ENCODE measurements at regions not wholly inside any gene's neighbourhood (a gene's known extent, or its start where the extent isn't known, plus 50 kb on each side); places are given as distances from the start of the nearest gene placed in this dataset.

- no peak overlapping the region for H3K18ac ChIP-seq (ENCODE audit: low read length)
- no peak overlapping the region for H2BK120ac ChIP-seq (ENCODE audit: low read depth, low read length)
- H3K4ac ChIP-seq (ENCODE audit: low read depth, low read length): no peak overlapping the region
- H2BK15ac ChIP-seq (replicated peaks; ENCODE audit: low read depth): no peak overlapping the region
- no peak for DNase-seq
- no peak overlapping the region for H3K56ac ChIP-seq (ENCODE audit: low read length)
- H3K4me2 ChIP-seq (ENCODE audit: low read length): no peak overlapping the region
- H3K36me3 ChIP-seq (ENCODE audit: control insufficient read depth, insufficient read depth, low read length): no peaks in the 10 kb centered on the region
- no peak overlapping the region for H2AK5ac ChIP-seq (ENCODE audit: low read length)
- H3K27ac ChIP-seq (ENCODE audit: low read depth, low read length): no peak overlapping the region
- H3K79me2 ChIP-seq (ENCODE audit: control insufficient read depth, insufficient read depth, low read length): no peaks in the 10 kb centered on the region
- no peaks in the 10 kb centered on the region for H3K4me1 ChIP-seq (ENCODE audit: control insufficient read depth, low read depth, low read length)
- H3K9ac ChIP-seq (ENCODE audit: low read length): no peak overlapping the region
- no peak overlapping the region for H3K23ac ChIP-seq (ENCODE audit: low read length)
- no peaks in the 10 kb centered on the region for H3K79me1 ChIP-seq (ENCODE audit: low read length)
- no CpG with 5 or more reads among the region's 2 CpGs for WGBS (ENCODE audit: extremely low coverage, insufficient coverage, low lambda C conversion rate)
- no peaks in the 10 kb centered on the region for H3K27me3 ChIP-seq (ENCODE audit: insufficient read depth, low read length, poor library complexity)
- H2BK5ac ChIP-seq (ENCODE audit: low read length): no peak overlapping the region
- no peak overlapping the region for H4K8ac ChIP-seq (ENCODE audit: low read depth, low read length)
- no peak overlapping the region for H4K5ac ChIP-seq (ENCODE audit: low read length)
- no peak overlapping the region for H3K4me3 ChIP-seq (ENCODE audit: low read length)
Measured at GRCh38 chr13:62525652-62526051, 1110.0 kb upstream of the PCDH20 start.

- Histone ChIP-seq H3K4ac (ENCODE audit: low read depth, low read length) (no peak overlapping the region), H3K36me3 (ENCODE audit: control insufficient read depth, insufficient read depth, low read length) (no peaks in the 10 kb centered on the region), H3K4me2 (ENCODE audit: low read length) (no peak overlapping the region), H3K27me3 (ENCODE audit: insufficient read depth, low read length, poor library complexity) (no peaks in the 10 kb centered on the region), H3K27ac (ENCODE audit: low read depth, low read length) (no peak overlapping the region), H2AK5ac (ENCODE audit: low read length) (no peak overlapping the region), H3K9ac (ENCODE audit: low read length) (no peak overlapping the region), H3K4me3 (ENCODE audit: low read length) (no peak overlapping the region), H3K4me1 (ENCODE audit: control insufficient read depth, low read depth, low read length) (no peaks in the 10 kb centered on the region), H2BK5ac (ENCODE audit: low read length) (no peak overlapping the region), H3K56ac (ENCODE audit: low read length) (no peak overlapping the region), H3K79me1 (ENCODE audit: low read length) (no peaks in the 10 kb centered on the region), H4K5ac (ENCODE audit: low read length) (no peak overlapping the region), H2BK15ac (replicated peaks; ENCODE audit: low read depth) (no peak overlapping the region), H3K79me2 (ENCODE audit: control insufficient read depth, insufficient read depth, low read length) (no peaks in the 10 kb centered on the region), H3K18ac (ENCODE audit: low read length) (no peak overlapping the region), H4K8ac (ENCODE audit: low read depth, low read length) (no peak overlapping the region), H2BK120ac (ENCODE audit: low read depth, low read length) (no peak overlapping the region), H3K23ac (ENCODE audit: low read length) (no peak overlapping the region)
- no CpG with 5 or more reads among the region's 1 CpG for WGBS (ENCODE audit: extremely low coverage, insufficient coverage, low lambda C conversion rate)
- DNase-seq: no peak
Measured at GRCh38 chr13:62524498-62524897, 1108.8 kb upstream of the PCDH20 start.

GRCh38 chr13:62524061-62524460 lies 1108.4 kb upstream of the PCDH20 start:
- Histone ChIP-seq H2BK5ac (ENCODE audit: low read length) (no peak overlapping the region), H4K8ac (ENCODE audit: low read depth, low read length) (no peak overlapping the region), H3K4ac (ENCODE audit: low read depth, low read length) (no peak overlapping the region), H3K79me2 (ENCODE audit: control insufficient read depth, insufficient read depth, low read length) (no peaks in the 10 kb centered on the region), H3K4me3 (ENCODE audit: low read length) (no peak overlapping the region), H3K79me1 (ENCODE audit: low read length) (no peaks in the 10 kb centered on the region), H3K9ac (ENCODE audit: low read length) (no peak overlapping the region), H2AK5ac (ENCODE audit: low read length) (no peak overlapping the region), H3K4me1 (ENCODE audit: control insufficient read depth, low read depth, low read length) (no peaks in the 10 kb centered on the region), H3K23ac (ENCODE audit: low read length) (no peak overlapping the region), H3K4me2 (ENCODE audit: low read length) (no peak overlapping the region), H3K36me3 (ENCODE audit: control insufficient read depth, insufficient read depth, low read length) (no peaks in the 10 kb centered on the region), H2BK120ac (ENCODE audit: low read depth, low read length) (no peak overlapping the region), H3K18ac (ENCODE audit: low read length) (no peak overlapping the region), H3K27ac (ENCODE audit: low read depth, low read length) (no peak overlapping the region), H2BK15ac (replicated peaks; ENCODE audit: low read depth) (no peak overlapping the region), H3K56ac (ENCODE audit: low read length) (no peak overlapping the region), H3K27me3 (ENCODE audit: insufficient read depth, low read length, poor library complexity) (no peaks in the 10 kb centered on the region), H4K5ac (ENCODE audit: low read length) (no peak overlapping the region)
- no peak for DNase-seq
- no CpG with 5 or more reads among the region's 2 CpGs for WGBS (ENCODE audit: extremely low coverage, insufficient coverage, low lambda C conversion rate)

- H3K36me3 ChIP-seq (ENCODE audit: control insufficient read depth, insufficient read depth, low read length): no peaks in the 10 kb centered on the region
- H4K8ac ChIP-seq (ENCODE audit: low read depth, low read length): no peak overlapping the region
- H3K56ac ChIP-seq (ENCODE audit: low read length): peak overlapping the region; percentile 78
- no peak overlapping the region for H3K4me2 ChIP-seq (ENCODE audit: low read length)
- H3K27ac ChIP-seq (ENCODE audit: low read depth, low read length): no peak overlapping the region
- H3K18ac ChIP-seq (ENCODE audit: low read length): peak overlapping the region; percentile 10
- H3K23ac ChIP-seq (ENCODE audit: low read length): peak overlapping the region; percentile 48
- no peaks in the 10 kb centered on the region for H3K79me2 ChIP-seq (ENCODE audit: control insufficient read depth, insufficient read depth, low read length)
- H3K4me1 ChIP-seq (ENCODE audit: control insufficient read depth, low read depth, low read length): no peaks in the 10 kb centered on the region
- H3K4me3 ChIP-seq (ENCODE audit: low read length): no peak overlapping the region
- WGBS (ENCODE audit: extremely low coverage, insufficient coverage, low lambda C conversion rate): no CpG with 5 or more reads among the region's 7 CpGs
- H2BK15ac ChIP-seq (replicated peaks; ENCODE audit: low read depth): no peak overlapping the region
- no peaks in the 10 kb centered on the region for H3K27me3 ChIP-seq (ENCODE audit: insufficient read depth, low read length, poor library complexity)
- no peak overlapping the region for H2BK120ac ChIP-seq (ENCODE audit: low read depth, low read length)
- DNase-seq: peak; percentile 85
- H3K9ac ChIP-seq (ENCODE audit: low read length): no peak overlapping the region
- no peak overlapping the region for H2BK5ac ChIP-seq (ENCODE audit: low read length)
- peak overlapping the region; percentile 15 for H2AK5ac ChIP-seq (ENCODE audit: low read length)
- no peak overlapping the region for H3K4ac ChIP-seq (ENCODE audit: low read depth, low read length)
- H4K5ac ChIP-seq (ENCODE audit: low read length): peak overlapping the region; percentile 75
- no peaks in the 10 kb centered on the region for H3K79me1 ChIP-seq (ENCODE audit: low read length)
Measured at GRCh38 chr13:62512194-62513141, 1096.8 kb upstream of the PCDH20 start.

GRCh38 chr13:62510906-62511655 lies 1095.4 kb upstream of the PCDH20 start:
- H3K79me2 ChIP-seq (ENCODE audit: control insufficient read depth, insufficient read depth, low read length): no peaks in the 10 kb centered on the region
- H3K23ac ChIP-seq (ENCODE audit: low read length): no peak overlapping the region
- H3K4me1 ChIP-seq (ENCODE audit: control insufficient read depth, low read depth, low read length): no peaks in the 10 kb centered on the region
- H4K8ac ChIP-seq (ENCODE audit: low read depth, low read length): no peak overlapping the region
- no peak overlapping the region for H3K27ac ChIP-seq (ENCODE audit: low read depth, low read length)
- DNase-seq: peak; percentile 89
- no peak overlapping the region for H2AK5ac ChIP-seq (ENCODE audit: low read length)
- no peak overlapping the region for H4K5ac ChIP-seq (ENCODE audit: low read length)
- no peak overlapping the region for H3K4me3 ChIP-seq (ENCODE audit: low read length)
- no peak overlapping the region for H3K9ac ChIP-seq (ENCODE audit: low read length)
- H2BK120ac ChIP-seq (ENCODE audit: low read depth, low read length): no peak overlapping the region
- H3K79me1 ChIP-seq (ENCODE audit: low read length): no peaks in the 10 kb centered on the region
- no peak overlapping the region for H3K56ac ChIP-seq (ENCODE audit: low read length)
- no CpG with 5 or more reads among the region's 2 CpGs for WGBS (ENCODE audit: extremely low coverage, insufficient coverage, low lambda C conversion rate)
- no peaks in the 10 kb centered on the region for H3K36me3 ChIP-seq (ENCODE audit: control insufficient read depth, insufficient read depth, low read length)
- H2BK5ac ChIP-seq (ENCODE audit: low read length): no peak overlapping the region
- H3K4me2 ChIP-seq (ENCODE audit: low read length): no peak overlapping the region
- H3K27me3 ChIP-seq (ENCODE audit: insufficient read depth, low read length, poor library complexity): no peaks in the 10 kb centered on the region
- no peak overlapping the region for H3K4ac ChIP-seq (ENCODE audit: low read depth, low read length)
- no peak overlapping the region for H3K18ac ChIP-seq (ENCODE audit: low read length)
- H2BK15ac ChIP-seq (replicated peaks; ENCODE audit: low read depth): no peak overlapping the region
